CD8-positive, alpha-beta memory T cell (primary cell): ENCODE measurements at regions not wholly inside any gene's neighbourhood (a gene's known extent, or its start where the extent isn't known, plus 50 kb on each side); places are given as distances from the start of the nearest gene placed in this dataset.
"Not testable (repeated sequence)": the region's sequence is repeated elsewhere in the genome, so short reads cannot be mapped to it uniquely, and the experiment has no call there.

Source experiments
- CTCF ChIA-PET: fragments of 350-600 bp; sonication (Branson Sonifier 250); formaldehyde crosslinking; loops from one replicate; lab custom pipeline; 2021; ENCODE audit warnings: antibody characterized with exemption; lab: Charles Lee
- POLR2A ChIA-PET: fragments of 350-600 bp; sonication (Branson Sonifier 250); formaldehyde crosslinking; loops from one replicate; lab custom pipeline; 2021; ENCODE audit warnings: antibody characterized with exemption; lab: Charles Lee
- DNase-seq, 5 donors: peaks; one replicate each; pipeline versions ENCODE4 v3.0.0 to v3.0.0-alpha.2; 2020 to 2022; ENCODE audit warnings: mixed read lengths in 1 of 5
- H3K27ac ChIP-seq: one replicate; pipeline ENCODE4 v1.7.0; 2013; ENCODE audit warnings: low read depth, mild to moderate bottlenecking, low read length, moderate library complexity
- H3K27me3 ChIP-seq: 2 replicates; pipeline ENCODE4 v1.7.0; 2013; ENCODE audit warnings: low read length, mild to moderate bottlenecking; ENCODE audit not compliant: insufficient read depth, poor library complexity, severe bottlenecking
- H3K36me3 ChIP-seq: 2 replicates; pipeline ENCODE4 v1.7.0; 2013; ENCODE audit warnings: mild to moderate bottlenecking, low read length, moderate library complexity; ENCODE audit not compliant: insufficient read depth
- H3K4me1 ChIP-seq: 2 replicates; pipeline ENCODE4 v1.7.0; 2013; ENCODE audit warnings: mild to moderate bottlenecking, low read length, moderate library complexity; ENCODE audit not compliant: insufficient read depth
- H3K4me3 ChIP-seq: 2 replicates; pipeline ENCODE4 v1.7.0; 2013; ENCODE audit warnings: mild to moderate bottlenecking, low read length
- H3K9me3 ChIP-seq: 2 replicates; pipeline ENCODE4 v1.7.0; 2013; ENCODE audit warnings: mild to moderate bottlenecking, low read length
- H3K27ac Mint-ChIP-seq, 8 donors: one replicate each; pipeline ENCODE4 v1.8.0; 2020 to 2021; ENCODE audit warnings: mixed read lengths in 8 of 8, mild to moderate bottlenecking in 6 of 8, inconsistent platforms in 3 of 8, moderate library complexity in 3 of 8
- H3K27me3 Mint-ChIP-seq, 2 donors: one replicate each; pipeline ENCODE4 v1.8.0; 2020 to 2021; ENCODE audit warnings: mixed read lengths in 2 of 2, mild to moderate bottlenecking in 1 of 2, moderate library complexity in 1 of 2
- H3K36me3 Mint-ChIP-seq, 3 donors: one replicate each; pipeline ENCODE4 v1.8.0; 2020 to 2021; ENCODE audit warnings: mixed read lengths in 3 of 3, inconsistent platforms in 1 of 3, mild to moderate bottlenecking in 1 of 3
- H3K4me1 Mint-ChIP-seq, 3 donors: one replicate each; pipeline ENCODE4 v1.8.0; 2020 to 2021; ENCODE audit warnings: mixed read lengths in 3 of 3, inconsistent platforms in 1 of 3, mild to moderate bottlenecking in 1 of 3
- H3K4me3 Mint-ChIP-seq, 7 donors: one replicate each; pipeline ENCODE4 v1.8.0; 2020 to 2021; ENCODE audit warnings: mixed read lengths in 7 of 7, mild to moderate bottlenecking in 6 of 7, moderate library complexity in 4 of 7, inconsistent platforms in 2 of 7
- H3K9me3 Mint-ChIP-seq, 5 donors: one replicate each; pipeline ENCODE4 v1.8.0; 2020 to 2022; ENCODE audit warnings: mixed read lengths in 5 of 5, mild to moderate bottlenecking in 3 of 5, moderate library complexity in 2 of 5, inconsistent platforms in 1 of 5

- Mint-ChIP-seq H3K36me3 (peaks cover 0 to 3% (median 1%) of the 10 kb centered on the region in 3 donors), H3K27ac (no peak overlapping the region), H3K4me1 (no peaks in the 10 kb centered on the region), H3K27me3 (peaks cover 0 to 3% of the 10 kb centered on the region in 2 donors), H3K9me3 (peaks cover 0 to 5% (median 4%) of the 10 kb centered on the region in 5 donors), H3K4me3 (no peak overlapping the region)
- ChIA-PET CTCF (no interaction called here), POLR2A (no interaction called here)
- H3K27ac ChIP-seq, result no peak overlapping the region
- H3K36me3 ChIP-seq, result no peaks in the 10 kb centered on the region
- H3K9me3 ChIP-seq, result no peaks in the 10 kb centered on the region
- H3K4me3 ChIP-seq, result no peak overlapping the region
- DNase-seq, result no peak
- H3K4me1 ChIP-seq, result no peaks in the 10 kb centered on the region
- no peaks in the 10 kb centered on the region for H3K27me3 ChIP-seq
Measured at GRCh38 chr5:75885321-75885720, 168.1 kb upstream of the POC5 start.

- Mint-ChIP-seq H3K36me3 (no peaks in the 10 kb centered on the region), H3K4me1 (no peaks in the 10 kb centered on the region), H3K4me3 (no peak overlapping the region), H3K9me3 (peaks cover 0 to 4% (median 0%) of the 10 kb centered on the region in 5 donors), H3K27me3 (peaks cover 11 to 41% of the 10 kb centered on the region in 2 donors), H3K27ac (no peak overlapping the region)
- H3K4me3 ChIP-seq, result no peak overlapping the region
- no peak for DNase-seq
- H3K36me3 ChIP-seq, result no peaks in the 10 kb centered on the region
- H3K9me3 ChIP-seq, result no peaks in the 10 kb centered on the region
- CTCF ChIA-PET, result no interaction called here
- POLR2A ChIA-PET, result no interaction called here
- H3K27me3 ChIP-seq, result no peaks in the 10 kb centered on the region
- no peaks in the 10 kb centered on the region for H3K4me1 ChIP-seq
- H3K27ac ChIP-seq, result no peak overlapping the region
Measured at GRCh38 chr5:75869891-75870290, 152.7 kb upstream of the POC5 start.

GRCh38 chr5:75862872-75863271, 145.6 kb upstream of the POC5 start:
- no peaks in the 10 kb centered on the region for H3K36me3 ChIP-seq
- Mint-ChIP-seq H3K27ac (no peak overlapping the region), H3K4me1 (no peaks in the 10 kb centered on the region), H3K36me3 (no peaks in the 10 kb centered on the region), H3K27me3 (peaks cover 21 to 56% of the 10 kb centered on the region in 2 donors), H3K9me3 (peaks cover 0 to 7% (median 0%) of the 10 kb centered on the region in 5 donors), H3K4me3 (no peak overlapping the region)
- ChIA-PET CTCF (no interaction called here), POLR2A (no interaction called here)
- no peak overlapping the region for H3K4me3 ChIP-seq
- H3K27me3 ChIP-seq, result no peaks in the 10 kb centered on the region
- DNase-seq, result no peak
- H3K27ac ChIP-seq, result no peak overlapping the region
- no peaks in the 10 kb centered on the region for H3K4me1 ChIP-seq
- H3K9me3 ChIP-seq, result no peaks in the 10 kb centered on the region

GRCh38 chr5:75859621-75860020, 142.4 kb upstream of the POC5 start:
- H3K9me3 ChIP-seq, H3K27me3 ChIP-seq, CTCF ChIA-PET, H3K4me3 ChIP-seq, H3K4me3 Mint-ChIP-seq, H3K36me3 Mint-ChIP-seq, H3K9me3 Mint-ChIP-seq, H3K36me3 ChIP-seq, H3K27ac ChIP-seq, H3K4me1 ChIP-seq, DNase-seq, H3K27ac Mint-ChIP-seq, H3K4me1 Mint-ChIP-seq, POLR2A ChIA-PET: not testable (repeated sequence)
- peaks cover 19 to 39% of the 10 kb centered on the region in 2 donors for H3K27me3 Mint-ChIP-seq

GRCh38 chr5:75856056-75856455, 138.8 kb upstream of the POC5 start:
- H3K4me1 ChIP-seq, result no peaks in the 10 kb centered on the region
- H3K27me3 Mint-ChIP-seq, result peaks cover 8 to 34% of the 10 kb centered on the region in 2 donors
- peak overlapping the region in 1 of 8 donors; percentile 72 for H3K27ac Mint-ChIP-seq
- no peak overlapping the region for H3K27ac ChIP-seq
- peaks cover 0 to 7% (median 0%) of the 10 kb centered on the region in 5 donors for H3K9me3 Mint-ChIP-seq
- ChIA-PET CTCF (no interaction called here), POLR2A (no interaction called here)
- H3K9me3 ChIP-seq, result no peaks in the 10 kb centered on the region
- DNase-seq, result no peak
- H3K36me3 Mint-ChIP-seq, result no peaks in the 10 kb centered on the region
- H3K4me3 Mint-ChIP-seq, result no peak overlapping the region
- H3K36me3 ChIP-seq, result no peaks in the 10 kb centered on the region
- no peaks in the 10 kb centered on the region for H3K4me1 Mint-ChIP-seq
- H3K4me3 ChIP-seq, result no peak overlapping the region
- H3K27me3 ChIP-seq, result no peaks in the 10 kb centered on the region

GRCh38 chr5:75848077-75848476, 130.8 kb upstream of the POC5 start:
- no peaks in the 10 kb centered on the region for H3K9me3 Mint-ChIP-seq
- DNase-seq, result no peak
- no peaks in the 10 kb centered on the region for H3K4me1 Mint-ChIP-seq
- H3K36me3 ChIP-seq, result no peaks in the 10 kb centered on the region
- H3K4me1 ChIP-seq, result no peaks in the 10 kb centered on the region
- no peaks in the 10 kb centered on the region for H3K36me3 Mint-ChIP-seq
- H3K27me3 ChIP-seq, result no peaks in the 10 kb centered on the region
- H3K27ac Mint-ChIP-seq, result no peak overlapping the region
- H3K27me3 Mint-ChIP-seq, result peaks cover 13 to 53% of the 10 kb centered on the region in 2 donors
- ChIA-PET CTCF (no interaction called here), POLR2A (no interaction called here)
- H3K27ac ChIP-seq, result no peak overlapping the region
- no peak overlapping the region for H3K4me3 ChIP-seq
- no peaks in the 10 kb centered on the region for H3K9me3 ChIP-seq
- H3K4me3 Mint-ChIP-seq, result no peak overlapping the region

GRCh38 chr5:75847561-75848021, 130.4 kb upstream of the POC5 start:
- CTCF ChIA-PET, result no interaction called here
- no peaks in the 10 kb centered on the region for H3K36me3 ChIP-seq
- POLR2A ChIA-PET, result no interaction called here
- H3K27me3 ChIP-seq, result no peaks in the 10 kb centered on the region
- Mint-ChIP-seq H3K27ac (no peak overlapping the region), H3K4me3 (no peak overlapping the region), H3K9me3 (no peaks in the 10 kb centered on the region), H3K27me3 (peaks cover 13 to 50% of the 10 kb centered on the region in 2 donors), H3K4me1 (no peaks in the 10 kb centered on the region), H3K36me3 (no peaks in the 10 kb centered on the region)
- no peaks in the 10 kb centered on the region for H3K9me3 ChIP-seq
- no peak overlapping the region for H3K4me3 ChIP-seq
- H3K27ac ChIP-seq, result no peak overlapping the region
- H3K4me1 ChIP-seq, result no peaks in the 10 kb centered on the region
- DNase-seq, result no peak

- H3K36me3 ChIP-seq, result no peaks in the 10 kb centered on the region
- no peak overlapping the region for H3K4me3 ChIP-seq
- H3K27me3 ChIP-seq, result no peaks in the 10 kb centered on the region
- Mint-ChIP-seq H3K36me3 (no peaks in the 10 kb centered on the region), H3K27me3 (peaks cover 23 to 42% of the 10 kb centered on the region in 2 donors), H3K9me3 (peaks cover 0 to 4% (median 3%) of the 10 kb centered on the region in 5 donors), H3K4me1 (no peaks in the 10 kb centered on the region), H3K4me3 (no peak overlapping the region), H3K27ac (no peak overlapping the region)
- no peak for DNase-seq
- CTCF ChIA-PET, result interaction anchor here (1.1 kb wide), 1 partner anchor 16 kb away, joined by 3 read pairs; no protein-coding TSS in a partner anchor
- POLR2A ChIA-PET, result no interaction called here
- H3K9me3 ChIP-seq, result no peaks in the 10 kb centered on the region
- H3K4me1 ChIP-seq, result no peaks in the 10 kb centered on the region
- H3K27ac ChIP-seq, result no peak overlapping the region
Measured at GRCh38 chr5:75844301-75844700, 127.1 kb upstream of the POC5 start.
